ENCODE measurements at regions not wholly inside any gene's neighbourhood (a gene's known extent, or its start where the extent isn't known, plus 50 kb on each side); places are given as distances from the start of the nearest gene placed in this dataset.

- no peak for TF ChIP-seq GATA1 (IDR thresholded peaks at IDR 0.05; ENCODE audit: low read depth, low read length)
- no peak for TF ChIP-seq POLR2A (IDR thresholded peaks at IDR 0.05; ENCODE audit: low read length)
- DNase-seq: peak; percentile 11 to 24
These were observed 1115.5 kb downstream of the NLGN4X start for GRCh38 chrX:5113128-5113527.

- TF ChIP-seq POLR2A (IDR thresholded peaks at IDR 0.05; ENCODE audit: low read length) (no peak), GATA1 (IDR thresholded peaks at IDR 0.05; ENCODE audit: low read depth, low read length) (no peak)
- DNase-seq: no peak
These were observed 1128.7 kb downstream of the NLGN4X start for GRCh38 chrX:5100004-5100403.

DNA sequence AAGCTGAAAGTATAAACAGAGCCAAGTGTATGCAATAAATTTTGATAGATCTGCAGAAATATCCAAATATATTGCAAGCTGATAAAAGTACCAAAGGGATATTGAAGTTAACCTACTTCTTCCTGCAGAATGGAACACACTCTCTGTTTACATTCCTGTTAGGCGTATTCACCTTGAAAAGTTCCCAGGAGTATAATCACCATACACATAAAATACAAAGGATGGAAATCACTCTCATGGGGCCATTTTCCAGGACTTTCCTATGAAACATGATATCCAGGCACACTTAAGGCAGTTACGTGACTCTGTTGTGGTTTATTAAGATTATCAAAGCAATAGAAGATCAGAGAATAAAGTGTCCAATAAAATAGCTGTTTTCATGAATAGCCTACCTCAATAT, 1142.3 kb downstream of the NLGN4X start:
- TF ChIP-seq GATA1 (IDR thresholded peaks at IDR 0.05; ENCODE audit: low read depth, low read length) (no peak), POLR2A (IDR thresholded peaks at IDR 0.05; ENCODE audit: low read length) (no peak)
- no peak for DNase-seq

- TF ChIP-seq POLR2A (IDR thresholded peaks at IDR 0.05; ENCODE audit: low read length) (no peak), GATA1 (IDR thresholded peaks at IDR 0.05; ENCODE audit: low read depth, low read length) (no peak)
- no peak for DNase-seq
These were observed 1144.4 kb downstream of the NLGN4X start for GRCh38 chrX:5084279-5084678.

DNA sequence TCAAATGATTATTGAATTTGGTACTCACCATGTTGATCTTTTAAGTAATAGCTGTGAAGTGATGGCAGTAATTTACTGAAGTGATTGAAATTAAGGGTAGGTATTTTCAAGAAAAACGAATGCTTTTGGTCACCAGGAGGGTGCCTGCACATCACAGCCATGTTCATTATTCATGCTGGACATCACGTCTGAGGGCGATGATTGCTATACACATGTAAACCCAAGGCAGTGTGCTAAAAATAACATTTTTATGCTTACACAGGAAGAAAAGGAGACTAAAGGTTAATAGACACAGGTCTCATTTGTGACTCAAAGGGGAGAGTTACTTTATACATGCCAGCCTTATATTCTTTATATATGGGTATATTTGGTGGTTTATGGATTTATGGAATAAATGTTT, 1146.0 kb downstream of the NLGN4X start:
- no peak for DNase-seq
- TF ChIP-seq GATA1 (IDR thresholded peaks at IDR 0.05; ENCODE audit: low read depth, low read length) (no peak), POLR2A (IDR thresholded peaks at IDR 0.05; ENCODE audit: low read length) (no peak)

- no peak for DNase-seq
- no peak for TF ChIP-seq POLR2A (IDR thresholded peaks at IDR 0.05; ENCODE audit: low read length)
- TF ChIP-seq GATA1 (IDR thresholded peaks at IDR 0.05; ENCODE audit: low read depth, low read length): no peak
These were observed 1147.9 kb downstream of the NLGN4X start for GRCh38 chrX:5080791-5081190.

GRCh38 chrX:5068550-5068949, 1160.1 kb downstream of the NLGN4X start:
- no peak for DNase-seq
- TF ChIP-seq POLR2A (IDR thresholded peaks at IDR 0.05; ENCODE audit: low read length) (no peak), GATA1 (IDR thresholded peaks at IDR 0.05; ENCODE audit: low read depth, low read length) (no peak)

DNA sequence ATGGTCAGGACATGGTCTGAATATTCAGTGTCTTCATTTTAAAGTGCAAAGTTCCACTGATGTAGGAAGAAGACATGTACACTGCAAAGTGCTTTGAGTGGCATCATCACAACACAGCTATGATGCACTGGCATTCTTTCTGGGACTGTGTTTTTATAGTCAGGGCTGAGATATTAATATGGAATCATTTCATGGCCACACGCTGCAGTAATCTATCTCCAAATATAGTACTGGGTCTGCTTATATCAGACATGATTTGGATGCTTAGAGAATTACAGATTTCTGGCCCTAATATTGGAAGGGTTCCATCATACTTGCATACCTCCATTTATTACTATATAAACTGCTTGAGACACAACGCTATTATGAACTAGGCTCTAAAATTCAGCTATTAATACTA, 1170.9 kb downstream of the NLGN4X start:
- DNase-seq: no peak
- no peak for TF ChIP-seq GATA1 (IDR thresholded peaks at IDR 0.05; ENCODE audit: low read depth, low read length)
- no peak for TF ChIP-seq POLR2A (IDR thresholded peaks at IDR 0.05; ENCODE audit: low read length)

- TF ChIP-seq POLR2A (IDR thresholded peaks at IDR 0.05; ENCODE audit: low read length) (no peak), GATA1 (IDR thresholded peaks at IDR 0.05; ENCODE audit: low read depth, low read length) (no peak)
- no peak for DNase-seq
These were observed 1173.8 kb downstream of the NLGN4X start for GRCh38 chrX:5054852-5055251.

- peak; percentile 97 for TF ChIP-seq GATA1 (IDR thresholded peaks at IDR 0.05; ENCODE audit: low read depth, low read length)
- TF ChIP-seq POLR2A (IDR thresholded peaks at IDR 0.05; ENCODE audit: low read length): no peak
- peak; percentile 83 to 90 for DNase-seq
These were observed 1176.7 kb downstream of the NLGN4X start for GRCh38 chrX:5051831-5052491.

DNA sequence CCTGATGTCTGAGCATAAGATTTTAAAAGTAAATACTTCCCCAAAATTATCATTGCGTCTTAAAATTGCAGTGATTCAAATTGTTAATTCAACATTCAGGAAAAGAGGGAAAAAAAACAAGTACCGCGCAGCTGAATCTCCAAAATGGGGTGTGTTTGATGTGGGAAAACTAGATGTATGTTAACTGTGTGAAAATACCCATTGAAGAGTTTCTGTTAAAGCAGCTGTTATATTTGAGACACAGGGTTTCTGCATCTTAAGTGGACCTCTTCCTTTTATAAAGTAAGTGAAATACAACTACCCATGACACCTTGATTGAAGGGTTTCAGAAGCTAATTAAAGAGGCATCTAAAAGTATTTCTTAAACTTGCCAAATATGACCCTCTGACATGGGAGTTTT, 1186.1 kb downstream of the NLGN4X start:
- TF ChIP-seq GATA1 (IDR thresholded peaks at IDR 0.05; ENCODE audit: low read depth, low read length) (no peak), POLR2A (IDR thresholded peaks at IDR 0.05; ENCODE audit: low read length) (no peak)
- DNase-seq: no peak

GRCh38 chrX:5031792-5032191, 1196.9 kb downstream of the NLGN4X start:
- TF ChIP-seq POLR2A (IDR thresholded peaks at IDR 0.05; ENCODE audit: low read length): no peak
- TF ChIP-seq GATA1 (IDR thresholded peaks at IDR 0.05; ENCODE audit: low read depth, low read length): no peak
- DNase-seq: no peak

- TF ChIP-seq GATA1 (IDR thresholded peaks at IDR 0.05; ENCODE audit: low read depth, low read length): no peak
- TF ChIP-seq POLR2A (IDR thresholded peaks at IDR 0.05; ENCODE audit: low read length): no peak
- DNase-seq: peak; percentile 16 to 77
These were observed 1213.2 kb downstream of the NLGN4X start for GRCh38 chrX:5015451-5015850.

GRCh38 chrX:4994855-4995254, 1233.8 kb downstream of the NLGN4X start:
- TF ChIP-seq GATA1 (IDR thresholded peaks at IDR 0.05; ENCODE audit: low read depth, low read length) (no peak), POLR2A (IDR thresholded peaks at IDR 0.05; ENCODE audit: low read length) (no peak)

GRCh38 chrX:4978613-4979012, 1250.1 kb downstream of the NLGN4X start:
- DNase-seq: no peak
- TF ChIP-seq GATA1 (IDR thresholded peaks at IDR 0.05; ENCODE audit: low read depth, low read length) (no peak), POLR2A (IDR thresholded peaks at IDR 0.05; ENCODE audit: low read length) (no peak)

More at GRCh38 chrX:4994855-4995254, 1233.8 kb downstream of the NLGN4X start:
- DNase-seq: peak; percentile 31 to 66

Measured in erythroblast (primary cell).